K562 (cell line): ENCODE measurements at regions not wholly inside any gene's neighbourhood (a gene's known extent, or its start where the extent isn't known, plus 50 kb on each side); places are given as distances from the start of the nearest gene placed in this dataset.

Source experiments
- ARID4B ChIP-seq: sonication (generic); formaldehyde crosslinking; IDR thresholded peaks from 2 replicates; pipeline ENCODE4 v1.8.0; 2022; ENCODE audit warnings: mild to moderate bottlenecking, missing genetic modification reagents
- BACH1 ChIP-seq: fragments of 200-800 bp; sonication (Bioruptor generic); IDR thresholded peaks from 2 replicates; pipeline ENCODE4 v1.6.1; 2016; ENCODE audit warnings: missing genetic modification characterization, missing compliant biosample characterization
- CEBPG ChIP-seq, 3 experiments: fragments of 200-800 bp in 1 of 3; sonication (Bioruptor generic) in 1 of 3; sonication (generic) in 1 of 3; formaldehyde crosslinking in 1 of 3; IDR thresholded peaks in 2 of 3; conservative IDR thresholded peaks in 1 of 3; 2 replicates each; pipeline versions ENCODE4 v1.6.1 to v1.8.0; 2016 to 2022; ENCODE audit warnings: missing compliant biosample characterization in 2 of 3, missing genetic modification characterization in 2 of 3, mild to moderate bottlenecking in 1 of 3, missing genetic modification reagents in 1 of 3
- CLOCK ChIP-seq: fragments of 250-450 bp; sonication (Bioruptor Pico); IDR thresholded peaks from 2 replicates; pipeline ENCODE4 v1.4.0; 2020; ENCODE audit warnings: mild to moderate bottlenecking, moderate library complexity, borderline replicate concordance
- KLF16 ChIP-seq: IDR thresholded peaks from 2 replicates; pipeline ENCODE4 v1.6.1; 2016; ENCODE audit warnings: antibody characterized with exemption
- MAFG ChIP-seq: fragments of 450-650 bp; conservative IDR thresholded peaks from 2 replicates; pipeline ENCODE4 v1.6.1; 2016; ENCODE audit warnings: missing genetic modification characterization, missing compliant biosample characterization
- MTA3 ChIP-seq: fragments of 450-650 bp; formaldehyde crosslinking; IDR thresholded peaks from 2 replicates; pipeline ENCODE4 v1.6.1; 2017; ENCODE audit warnings: mild to moderate bottlenecking, borderline replicate concordance
- NFIC ChIP-seq: fragments of 450-650 bp; IDR thresholded peaks from 2 replicates; pipeline ENCODE4 v1.6.1; 2017; ENCODE audit warnings: mild to moderate bottlenecking, inconsistent platforms
- RNF219 ChIP-seq: fragments of 250-450 bp; sonication (Bioruptor Pico); IDR thresholded peaks from 2 replicates; pipeline ENCODE4 v1.5.0; 2022; ENCODE audit warnings: mild to moderate bottlenecking
- SIRT6 ChIP-seq: IDR thresholded peaks from one replicate; pipeline ENCODE4 v1.6.1; 2012; ENCODE audit warnings: low read depth, mild to moderate bottlenecking, control low read depth, inconsistent platforms, low read length, moderate library complexity
- ZBTB26 ChIP-seq: fragments of 450-650 bp; formaldehyde crosslinking; IDR thresholded peaks from 2 replicates; pipeline ENCODE4 v1.4.0; 2022; ENCODE audit warnings: missing genetic modification characterization
- ZFP36 ChIP-seq: fragments of 150-350 bp; IDR thresholded peaks from 2 replicates; pipeline ENCODE4 v1.6.1; 2018; ENCODE audit warnings: low read length, low read depth; ENCODE audit not compliant: partially characterized antibody
- ZFX ChIP-seq: sonication (generic); formaldehyde crosslinking; IDR thresholded peaks from 2 replicates; pipeline ENCODE4 v1.8.0; 2022; ENCODE audit warnings: mild to moderate bottlenecking, missing genetic modification reagents, moderate library complexity
- ZNF778 ChIP-seq: fragments of 450-650 bp; formaldehyde crosslinking; IDR thresholded peaks from 2 replicates; pipeline ENCODE4 v1.4.0; 2020; ENCODE audit warnings: mild to moderate bottlenecking, moderate library complexity

- no peak for TF ChIP-seq ZFX (CRISPR knock-in tag)
- no peak for TF ChIP-seq ARID4B
- peak; percentile 53 for TF ChIP-seq ZFP36
- peak; percentile 66 for TF ChIP-seq NFIC
- peak; percentile 89 for TF ChIP-seq KLF16
- TF ChIP-seq RNF219 (CRISPR knock-in tag), result no peak
- TF ChIP-seq CEBPG (CRISPR knock-in tag; IDR thresholded peaks at IDR 0.05), result no peak
- TF ChIP-seq CEBPG (tag; conservative IDR thresholded peaks at IDR 0.05 in 1 of 2, IDR thresholded peaks at IDR 0.05 in 1 of 2), result no peak
- TF ChIP-seq SIRT6, result no peak
- no peak for TF ChIP-seq BACH1 (tag)
- no peak for TF ChIP-seq ZNF778
- TF ChIP-seq MAFG, result no peak
- 0 out of 2 replicates have a peak, but pooled peaks have one; percentile 43 for TF ChIP-seq MTA3
- no peak for TF ChIP-seq CLOCK (CRISPR knock-in tag)
- no peak for TF ChIP-seq ZBTB26
These were observed 257.7 kb downstream of the ANAPC1 start (continued) for GRCh38 chr2:111626037-111626864.
